HFFc6 (cell line): ENCODE measurements at regions not wholly inside any gene's neighbourhood (a gene's known extent, or its start where the extent isn't known, plus 50 kb on each side); places are given as distances from the start of the nearest gene placed in this dataset.

Source experiments
- DNase-seq: peaks from one replicate; pipeline ENCODE4 v3.0.0-alpha.2; 2018
- H3K27ac Mint-ChIP-seq: 2 replicates; pipeline ENCODE4 v1.8.0; 2020; ENCODE audit warnings: mild to moderate bottlenecking, mixed read lengths
- H3K27me3 Mint-ChIP-seq: 2 replicates; pipeline ENCODE4 v1.8.0; 2021; ENCODE audit warnings: mild to moderate bottlenecking, moderate library complexity, mixed read lengths; ENCODE audit not compliant: insufficient read depth
- H3K36me3 Mint-ChIP-seq: 2 replicates; pipeline ENCODE4 v1.8.0; 2021; ENCODE audit warnings: low read depth, mixed read lengths
- H3K4me1 Mint-ChIP-seq: 2 replicates; pipeline ENCODE4 v1.8.0; 2020; ENCODE audit warnings: low read depth, mixed read lengths
- H3K4me3 Mint-ChIP-seq: 2 replicates; pipeline ENCODE4 v1.8.0; 2020; ENCODE audit warnings: mild to moderate bottlenecking, moderate library complexity, mixed read lengths
- H3K9me3 Mint-ChIP-seq: 2 replicates; pipeline ENCODE4 v1.8.0; 2020; ENCODE audit warnings: mild to moderate bottlenecking, mixed read lengths
- CTCF ChIP-seq: fragments of 200-600 bp; sonication (generic); IDR thresholded peaks from 2 replicates; pipeline ENCODE4 v1.5.0; 2021; ENCODE audit warnings: antibody characterized with exemption, mild to moderate bottlenecking

- TF ChIP-seq CTCF: no peak
- Mint-ChIP-seq H3K27me3 (peaks cover 12% of the 10 kb centered on the region), H3K36me3 (peaks cover 6% of the 10 kb centered on the region; the same call in 1 of the 2 replicates), H3K27ac (no peak overlapping the region), H3K9me3 (peaks cover 13% of the 10 kb centered on the region), H3K4me1 (peaks cover 5% of the 10 kb centered on the region; the same call in 1 of the 2 replicates), H3K4me3 (no peak overlapping the region)
- DNase-seq: no peak
Observed at GRCh38 chr20:60292001-60292520, 333.8 kb downstream of the CDH26 start.

GRCh38 chr20:60294632-60295031 lies 336.4 kb downstream of the CDH26 start:
- H3K36me3 Mint-ChIP-seq: peaks cover 6% of the 10 kb centered on the region; the same call in 1 of the 2 replicates
- H3K9me3 Mint-ChIP-seq: peaks cover 13% of the 10 kb centered on the region
- no peak for DNase-seq
- peaks cover 10% of the 10 kb centered on the region for H3K27me3 Mint-ChIP-seq
- H3K4me1 Mint-ChIP-seq: peaks cover 5% of the 10 kb centered on the region; the same call in 1 of the 2 replicates
- H3K4me3 Mint-ChIP-seq: no peak overlapping the region
- TF ChIP-seq CTCF: no peak
- H3K27ac Mint-ChIP-seq: no peak overlapping the region

- Mint-ChIP-seq H3K27ac (no peak overlapping the region), H3K4me3 (no peak overlapping the region), H3K4me1 (peaks cover 5% of the 10 kb centered on the region; the same call in 1 of the 2 replicates), H3K9me3 (peaks cover 11% of the 10 kb centered on the region), H3K27me3 (peaks cover 10% of the 10 kb centered on the region), H3K36me3 (peaks cover 6% of the 10 kb centered on the region; the same call in 1 of the 2 replicates)
- DNase-seq: no peak
- TF ChIP-seq CTCF: no peak
Observed at GRCh38 chr20:60295214-60295613, 337.0 kb downstream of the CDH26 start.

- DNase-seq: no peak
- Mint-ChIP-seq H3K9me3 (peaks cover 6% of the 10 kb centered on the region; the same call in 1 of the 2 replicates), H3K27me3 (peaks cover 3% of the 10 kb centered on the region), H3K27ac (no peak overlapping the region), H3K4me1 (peaks cover 5% of the 10 kb centered on the region; the same call in 1 of the 2 replicates), H3K4me3 (no peak overlapping the region), H3K36me3 (no peaks in the 10 kb centered on the region)
- TF ChIP-seq CTCF: no peak
Observed at GRCh38 chr20:60297649-60298048, 339.4 kb downstream of the CDH26 start.

GRCh38 chr20:60298647-60299046 lies 340.4 kb downstream of the CDH26 start:
- Mint-ChIP-seq H3K36me3 (no peaks in the 10 kb centered on the region), H3K9me3 (peaks cover 6% of the 10 kb centered on the region; the same call in 1 of the 2 replicates), H3K4me3 (no peak overlapping the region), H3K27me3 (peaks cover 3% of the 10 kb centered on the region), H3K4me1 (peaks cover 5% of the 10 kb centered on the region; the same call in 1 of the 2 replicates), H3K27ac (no peak overlapping the region)
- DNase-seq: no peak
- no peak for TF ChIP-seq CTCF
